HG03196 (cell line): ENCODE measurements at regions not wholly inside any gene's neighbourhood (a gene's known extent, or its start where the extent isn't known, plus 50 kb on each side); places are given as distances from the start of the nearest gene placed in this dataset.
"Not testable (repeated sequence)": the region's sequence is repeated elsewhere in the genome, so short reads cannot be mapped to it uniquely, and the experiment has no call there.

Experiments used
- ATAC-seq: cut with Tn5 transposase; IDR thresholded peaks from one replicate; pipeline ENCODE4 v1.9.1; 2021; ENCODE audit not compliant: unreplicated experiment

DNA sequence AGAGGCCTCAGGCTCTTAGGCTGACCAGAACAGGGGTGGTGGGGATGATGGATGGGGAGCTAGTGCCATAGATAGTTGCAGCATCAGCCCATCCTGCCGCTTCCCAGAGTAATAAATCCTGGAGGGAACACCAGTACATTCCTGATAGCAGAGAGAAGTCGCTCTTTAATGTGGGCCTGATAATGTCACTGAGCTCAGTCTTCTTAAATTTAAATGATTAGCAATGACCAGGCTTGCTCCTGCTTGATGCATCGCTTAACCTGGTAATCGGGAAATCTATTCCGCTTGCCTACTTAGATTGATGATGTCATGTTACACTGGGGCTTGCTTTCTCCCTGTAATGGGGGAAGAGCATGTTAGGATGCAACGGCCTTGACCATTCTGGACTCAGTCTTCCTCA is 218.6 kb upstream of the PLXNA2 start:
- ATAC-seq = no peak

DNA sequence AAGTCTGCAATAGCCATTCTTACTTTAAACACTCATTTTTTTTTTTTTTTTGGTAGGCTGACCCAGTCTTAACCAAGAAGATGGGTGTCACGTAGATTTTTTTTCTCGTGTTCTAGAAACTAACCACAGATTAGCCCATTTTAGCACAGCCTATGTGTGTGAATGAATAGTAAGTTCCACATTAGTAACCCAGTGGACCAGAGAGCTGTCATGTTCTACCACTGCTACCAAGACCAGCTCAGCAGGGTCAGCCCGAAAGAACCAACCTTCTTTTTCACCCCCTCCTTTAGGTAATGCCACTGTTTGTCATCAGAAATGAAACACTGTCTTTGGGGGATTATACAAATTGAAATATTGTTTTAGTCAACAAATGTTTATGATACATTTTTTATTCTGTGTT is 221.1 kb upstream of the PLXNA2 start:
- no peak for ATAC-seq

DNA sequence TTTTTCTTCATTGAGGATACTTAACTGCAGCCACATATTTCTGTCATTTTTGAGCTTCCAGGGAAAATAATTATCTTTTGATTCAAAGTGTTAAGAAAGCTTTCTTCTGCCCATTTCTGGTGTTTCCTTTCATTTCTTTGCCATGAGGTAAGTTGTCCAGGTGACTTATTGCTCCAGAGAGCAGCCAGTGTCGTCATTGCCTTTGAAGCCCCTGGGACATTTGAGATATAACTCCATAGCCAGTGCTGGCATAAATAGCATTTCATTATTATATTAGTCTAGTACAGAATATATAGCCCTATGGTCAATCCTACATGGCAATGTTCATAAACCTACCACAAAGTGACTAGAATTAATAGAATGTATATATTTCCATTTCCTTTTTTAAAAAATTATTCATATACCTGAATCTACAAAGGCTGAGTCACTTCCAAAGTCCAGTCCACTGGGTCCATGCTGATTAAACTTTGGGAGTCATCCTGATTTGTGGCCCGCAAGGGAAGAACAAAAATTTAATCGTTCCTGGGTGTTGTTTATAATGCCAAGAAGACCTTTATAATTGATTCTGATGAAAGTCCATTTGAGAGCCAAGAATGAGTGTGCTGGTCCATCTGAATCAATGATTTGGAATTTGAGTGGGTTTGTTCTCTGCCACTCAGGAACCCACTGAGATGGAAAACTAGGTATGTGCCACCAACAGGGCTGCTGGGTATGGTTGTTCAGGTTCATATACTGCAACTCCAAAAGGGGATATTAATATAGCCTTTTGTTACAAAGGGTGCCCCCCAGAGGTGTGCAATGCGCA is 221.8 kb upstream of the PLXNA2 start:
- no peak for ATAC-seq

DNA sequence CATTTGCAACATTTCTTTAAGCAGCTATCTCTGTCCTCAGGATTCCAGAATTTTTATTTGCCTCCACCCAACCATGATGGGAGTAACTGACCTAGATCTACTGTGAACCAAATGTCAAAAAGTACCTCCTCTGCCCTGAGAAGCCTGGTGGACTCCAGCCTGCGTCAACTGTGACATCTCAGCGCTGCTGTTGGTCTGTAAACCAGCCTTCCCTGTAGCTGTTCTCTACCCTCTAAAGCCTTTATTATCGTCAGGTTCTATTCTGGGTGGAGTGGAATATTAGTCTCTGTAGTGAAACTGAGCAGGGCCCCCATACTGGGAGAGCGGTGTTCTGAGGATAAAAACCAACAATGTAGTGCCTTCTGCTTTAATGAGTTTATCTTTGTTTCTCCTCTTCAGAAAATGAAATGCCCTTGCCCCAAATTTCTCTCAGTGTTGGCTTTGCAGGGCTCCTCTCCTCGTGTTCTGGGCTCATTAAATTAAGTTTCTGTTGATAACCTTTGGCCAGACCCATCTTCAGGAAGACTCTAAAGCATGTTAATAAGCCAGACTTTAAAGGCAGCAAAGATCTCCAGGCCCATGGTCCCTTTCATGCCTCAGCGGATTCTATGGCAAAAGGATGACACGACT is 223.1 kb upstream of the PLXNA2 start:
- ATAC-seq = no peak

DNA sequence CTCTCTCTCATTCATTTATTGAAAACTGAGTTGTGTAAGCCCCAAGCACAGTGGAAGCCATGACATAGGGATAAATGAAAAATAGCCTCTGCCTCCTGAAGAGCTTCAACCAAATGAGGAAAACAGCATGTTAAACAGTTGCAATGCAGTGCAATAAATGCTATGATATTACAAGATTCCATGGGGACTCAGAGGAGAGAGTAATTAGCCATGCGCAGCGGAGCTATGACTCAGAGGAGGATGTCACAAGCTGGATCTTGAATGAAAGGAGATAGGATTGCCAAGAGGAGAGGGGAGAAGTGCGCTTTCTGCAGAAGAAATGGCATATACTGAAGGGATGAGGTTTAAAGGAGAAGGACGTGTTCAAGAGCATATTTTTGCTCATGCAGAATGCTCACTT is 231.3 kb upstream of the PLXNA2 start:
- ATAC-seq = no peak

DNA sequence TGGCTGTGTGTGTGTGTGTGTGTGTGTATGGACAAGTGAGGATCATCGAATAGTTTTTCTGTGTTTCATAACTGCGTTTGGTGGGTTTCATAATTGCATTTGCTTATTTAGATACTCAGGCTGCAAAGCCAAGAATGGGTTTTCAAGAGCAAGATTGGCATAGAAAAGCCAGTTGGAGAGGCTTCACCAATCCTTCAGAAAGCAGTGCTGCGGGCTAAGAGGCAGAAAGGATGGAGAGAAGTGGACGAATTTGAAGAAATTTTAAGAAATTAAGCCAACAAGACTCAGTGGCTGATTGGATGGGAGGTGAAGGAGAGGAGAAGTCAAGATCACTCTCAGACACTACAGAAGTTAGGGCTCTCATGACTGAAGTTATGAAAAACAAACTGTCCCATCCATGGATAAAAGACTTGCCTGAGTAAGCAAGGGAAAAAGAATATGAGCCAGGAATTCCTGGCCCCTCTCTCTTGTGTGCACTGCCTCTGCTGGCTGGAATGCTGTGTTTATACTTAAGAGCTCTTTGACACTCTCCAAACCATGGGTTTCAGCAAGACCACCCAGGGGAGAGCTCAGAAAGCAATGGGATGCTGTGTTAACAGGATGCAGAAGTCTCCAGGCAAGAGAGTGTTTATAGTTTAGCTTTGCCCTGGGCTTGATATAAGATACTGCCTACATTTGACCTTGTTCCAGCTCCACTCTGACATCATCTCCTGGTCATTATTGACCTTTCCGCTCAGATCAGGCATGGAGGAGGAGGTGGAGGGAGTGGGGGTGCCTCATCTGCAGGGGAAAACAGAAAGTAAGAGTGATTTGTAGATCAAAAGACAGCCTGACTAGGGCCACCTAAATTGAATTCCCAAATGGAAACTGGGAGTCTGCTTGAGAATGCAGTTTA is 232.0 kb upstream of the PLXNA2 start:
- no peak for ATAC-seq

DNA sequence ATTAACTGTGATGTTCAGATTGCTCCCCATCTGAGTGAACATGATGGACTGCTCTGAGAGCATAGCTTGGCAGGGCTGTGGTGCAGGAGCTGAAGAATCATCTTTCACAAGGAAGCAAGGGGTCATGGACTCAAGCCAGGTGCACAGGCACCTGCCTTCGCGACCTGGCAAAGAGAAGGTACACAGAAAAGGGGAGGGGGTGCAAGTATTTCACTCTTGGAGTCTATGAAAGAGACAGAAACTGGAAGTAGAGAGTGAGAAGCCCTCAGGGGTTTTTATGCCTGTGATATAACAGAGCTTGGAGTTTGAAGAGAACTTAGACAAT is 232.6 kb upstream of the PLXNA2 start:
- no peak for ATAC-seq

DNA sequence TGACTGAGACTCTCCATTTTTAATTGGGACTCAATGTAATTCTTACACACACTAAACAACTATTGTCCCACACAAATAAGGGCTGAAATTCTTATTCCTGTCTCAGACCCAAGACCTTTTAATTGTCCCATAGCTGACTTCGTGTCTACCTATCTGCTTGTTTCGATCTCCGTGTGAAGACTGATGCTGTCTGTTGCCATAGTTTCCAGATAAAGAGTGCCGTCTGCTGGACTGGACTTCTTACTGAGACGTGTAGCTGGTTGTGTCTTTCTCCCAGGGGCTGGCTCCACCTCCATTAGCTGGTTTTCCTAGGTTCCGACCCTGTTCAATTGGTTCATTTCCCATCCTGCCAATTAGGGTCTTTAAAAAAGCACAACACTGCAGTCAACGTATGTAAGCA is 235.3 kb upstream of the PLXNA2 start:
- ATAC-seq = no peak

DNA sequence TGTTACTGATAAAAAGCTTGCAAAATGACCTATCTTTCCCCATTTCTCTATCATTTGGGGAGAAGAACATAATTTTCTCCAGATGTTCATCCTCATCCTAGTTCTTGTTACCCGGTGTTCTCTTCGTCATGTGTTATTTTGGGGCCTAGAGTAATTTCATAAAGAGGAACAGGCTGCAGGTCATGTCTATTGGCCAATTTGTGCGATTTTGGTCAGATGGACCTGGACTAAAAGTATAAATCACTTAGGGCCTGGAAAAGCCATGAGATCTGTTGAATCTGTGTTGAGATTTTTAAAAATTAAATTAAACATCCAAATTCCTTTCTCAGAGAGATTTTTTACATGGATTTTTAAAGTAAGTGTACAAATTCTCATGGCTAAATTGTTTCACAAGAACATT is 241.3 kb upstream of the PLXNA2 start:
- no peak for ATAC-seq

DNA sequence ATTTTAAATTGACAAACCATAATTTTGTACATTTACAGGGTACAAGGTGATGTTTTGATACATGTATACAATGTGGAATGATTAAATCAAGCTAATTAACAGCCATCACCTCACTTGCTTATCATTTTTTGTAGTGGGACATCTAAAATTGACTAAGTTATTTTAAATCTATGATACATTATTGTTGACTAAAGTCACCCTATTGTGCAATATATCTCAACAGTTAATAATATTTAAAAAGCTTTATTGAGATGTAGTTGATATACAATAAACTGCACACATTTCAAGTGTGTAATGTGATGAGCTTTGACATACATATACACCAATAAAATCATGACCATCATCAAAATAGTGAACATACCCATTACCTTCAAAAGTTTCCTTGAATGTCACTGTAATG is 242.5 kb upstream of the PLXNA2 start:
- no peak for ATAC-seq

DNA sequence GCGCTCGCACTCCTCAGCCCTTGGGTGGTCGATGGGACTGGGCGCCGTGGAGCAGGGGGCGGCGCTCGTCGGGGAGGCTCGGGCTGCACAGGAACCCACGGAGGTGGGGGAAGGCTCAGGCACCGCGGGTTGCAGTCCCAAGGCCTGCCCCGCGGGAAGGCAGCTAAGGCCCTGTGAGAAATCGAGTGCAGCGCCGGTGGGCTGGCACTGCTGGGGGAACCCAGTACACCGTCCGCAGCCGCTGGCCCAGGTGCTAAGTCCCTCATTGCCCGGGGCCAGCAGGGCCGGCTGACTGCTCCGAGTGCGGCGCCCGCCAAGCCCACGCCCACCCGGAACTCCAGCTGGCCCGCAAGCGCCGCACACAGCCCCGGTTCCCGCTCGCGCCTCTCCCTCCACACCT is 244.2 kb upstream of the PLXNA2 start:
- not testable (repeated sequence) for ATAC-seq

DNA sequence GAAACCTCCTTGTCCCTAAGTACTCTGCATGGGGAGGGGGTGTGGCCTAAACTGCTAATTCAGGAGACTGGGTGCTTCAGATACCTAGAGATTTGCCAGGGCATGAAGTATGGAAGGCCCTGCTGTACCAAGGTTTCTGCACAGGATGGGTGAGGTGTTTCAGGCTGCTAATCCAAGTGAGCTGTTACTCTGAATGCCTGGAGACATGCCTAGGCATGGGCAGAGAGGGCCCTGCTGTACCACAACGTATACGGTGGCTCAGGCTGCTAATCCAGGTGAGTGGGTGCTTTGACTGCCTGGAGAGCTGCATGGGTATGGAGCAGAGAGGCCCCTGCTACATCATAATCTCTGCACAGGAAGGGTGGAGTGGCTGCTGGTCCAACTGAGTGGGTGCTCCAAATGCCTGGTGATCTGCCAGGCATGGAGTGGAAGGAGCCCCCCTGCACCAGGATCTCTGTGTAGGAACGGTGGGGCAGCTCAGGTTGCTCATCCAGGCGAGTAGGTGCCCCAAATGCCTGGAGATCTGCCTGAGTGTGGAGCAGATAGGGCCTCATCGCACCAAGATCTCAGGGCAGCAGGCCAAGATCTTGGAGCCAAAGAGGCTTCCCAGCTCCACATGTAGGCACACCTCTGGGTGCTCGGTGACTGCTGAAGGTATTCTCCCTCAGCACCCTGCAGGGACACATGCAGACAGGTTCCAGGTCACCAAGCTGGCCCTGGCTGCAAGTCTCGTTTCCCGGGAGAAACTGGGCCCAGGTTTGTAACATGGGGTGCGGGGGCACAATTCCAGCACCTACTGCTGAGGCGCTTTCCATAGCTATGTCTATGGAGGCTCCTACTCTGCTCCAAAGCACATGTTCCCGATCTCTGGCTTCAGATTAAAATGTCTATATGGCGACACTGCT is 252.5 kb upstream of the PLXNA2 start:
- no peak for ATAC-seq

DNA sequence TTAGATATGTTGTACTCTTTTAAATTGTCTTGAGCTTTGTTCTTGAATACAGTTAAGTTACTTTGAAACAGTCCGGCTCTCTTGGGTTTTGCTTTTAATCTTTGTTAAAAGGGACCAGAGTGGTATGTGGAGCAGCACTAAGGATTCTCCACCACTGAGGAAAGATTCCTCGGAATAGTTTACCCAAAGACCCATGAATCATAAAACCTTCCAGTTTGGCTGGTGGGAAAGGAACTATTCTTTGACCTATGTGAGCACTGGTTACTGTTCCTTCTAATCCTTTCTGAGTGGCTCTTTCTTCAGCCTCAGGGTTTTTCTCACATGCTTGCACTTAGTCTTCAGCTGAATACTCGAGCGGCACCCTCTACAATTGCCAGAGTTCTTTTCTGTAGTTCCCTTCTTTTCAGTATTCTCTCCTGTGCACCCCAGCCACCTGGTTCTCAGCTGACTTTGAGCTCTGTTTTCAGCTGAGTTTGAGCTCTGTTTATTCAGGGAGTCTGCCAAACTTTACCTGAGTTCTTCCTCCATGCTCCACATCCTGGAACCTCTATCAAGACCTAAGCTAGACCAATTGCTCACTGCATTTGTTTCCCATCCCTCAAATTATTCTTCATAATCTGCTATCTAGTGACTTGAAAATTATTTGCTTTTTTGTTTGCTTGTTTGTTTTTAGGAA is 253.8 kb upstream of the PLXNA2 start:
- no peak for ATAC-seq

DNA sequence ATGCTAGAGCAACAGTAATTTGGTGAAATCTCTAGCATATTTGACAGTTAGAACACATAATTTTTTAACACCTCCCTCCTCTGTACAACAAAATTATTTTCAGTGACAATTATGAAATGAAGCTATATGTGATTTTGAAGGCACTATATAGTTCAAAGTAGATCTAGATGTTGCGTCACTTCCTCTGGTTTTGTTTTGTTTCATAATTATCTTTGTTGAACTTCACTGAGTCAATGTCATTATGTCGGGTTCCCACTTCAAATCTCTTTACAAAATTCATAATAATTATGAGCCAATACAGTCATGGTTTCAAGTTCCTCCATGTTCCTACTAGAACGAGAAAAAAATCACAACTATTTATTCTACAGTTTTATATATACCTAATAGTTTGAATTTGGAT is 254.8 kb upstream of the PLXNA2 start:
- ATAC-seq = no peak

DNA sequence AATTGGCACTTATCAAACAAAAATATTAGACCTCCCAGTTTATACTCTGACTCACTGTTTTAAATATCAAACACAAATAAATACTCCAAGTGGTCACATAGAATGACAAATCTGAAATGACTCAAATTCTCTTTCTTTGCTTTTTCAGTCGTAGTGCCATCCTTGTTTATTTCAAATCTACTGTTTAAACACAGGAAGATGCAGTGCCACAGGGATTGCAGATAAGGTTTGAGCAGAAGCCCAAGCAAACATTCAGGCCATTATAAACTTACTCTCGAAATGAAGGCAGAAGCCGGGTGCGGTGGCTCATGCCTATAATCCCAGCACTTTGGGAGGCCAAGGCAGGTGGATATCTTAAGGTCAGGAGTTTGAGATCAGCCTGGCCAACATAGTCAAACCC is 255.4 kb upstream of the PLXNA2 start:
- no peak for ATAC-seq

DNA sequence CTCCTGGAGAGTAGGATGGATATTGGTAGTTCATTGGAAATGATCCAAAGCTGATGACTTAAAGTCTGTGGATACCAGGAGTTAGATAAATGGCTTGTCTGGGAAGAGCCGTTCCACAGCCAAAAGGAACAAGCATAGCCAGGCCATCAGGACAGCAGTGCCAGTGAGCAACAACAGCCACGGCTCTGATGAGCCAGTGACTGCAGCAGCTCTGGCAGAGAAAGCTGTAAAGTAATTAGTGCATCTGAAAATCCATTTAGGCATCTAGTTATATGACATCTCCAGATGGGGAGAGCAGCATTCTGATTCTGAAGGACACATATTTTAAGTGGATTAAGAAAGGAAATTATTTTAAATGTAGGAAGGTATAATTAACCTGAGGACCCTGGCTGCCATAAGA is 256.2 kb upstream of the PLXNA2 start:
- no peak for ATAC-seq

DNA sequence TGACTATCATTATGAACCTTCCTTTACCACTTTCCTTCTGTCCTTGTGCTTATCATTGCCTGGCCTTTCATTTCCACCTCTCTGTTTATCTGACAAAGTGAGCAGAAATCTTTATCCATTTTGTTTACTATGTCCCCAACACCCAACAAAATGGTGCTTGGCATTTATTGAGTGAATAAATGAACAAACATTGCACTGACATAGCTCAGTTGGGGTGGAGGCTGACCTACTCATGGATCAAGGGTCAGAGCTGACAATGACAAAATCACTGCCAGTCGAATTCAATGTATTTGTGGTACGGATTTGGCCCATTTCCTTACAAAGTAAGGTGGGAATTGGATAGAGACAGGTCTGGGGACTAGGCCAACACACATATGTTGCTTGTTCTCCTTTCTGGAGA is 257.4 kb upstream of the PLXNA2 start:
- no peak for ATAC-seq

DNA sequence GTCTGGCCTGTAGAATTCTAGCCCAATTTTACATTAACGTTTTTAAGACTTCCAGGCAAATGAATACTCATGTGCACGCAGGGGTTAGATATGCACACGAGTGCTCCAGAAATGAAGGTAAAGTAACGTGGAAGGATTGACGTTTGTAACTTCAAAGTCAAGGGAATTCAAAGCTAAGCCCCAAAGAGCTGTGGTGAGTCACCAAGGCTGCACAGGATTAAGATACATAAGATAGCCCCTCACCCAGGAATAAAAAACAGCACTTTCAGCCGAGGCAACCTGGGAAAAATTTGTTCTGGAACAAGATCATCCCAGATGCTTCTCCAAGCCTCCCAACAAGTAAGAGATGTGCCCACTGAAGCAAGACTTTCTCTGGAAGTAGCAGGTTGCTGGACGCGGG is 259.6 kb upstream of the PLXNA2 start:
- no peak for ATAC-seq

DNA sequence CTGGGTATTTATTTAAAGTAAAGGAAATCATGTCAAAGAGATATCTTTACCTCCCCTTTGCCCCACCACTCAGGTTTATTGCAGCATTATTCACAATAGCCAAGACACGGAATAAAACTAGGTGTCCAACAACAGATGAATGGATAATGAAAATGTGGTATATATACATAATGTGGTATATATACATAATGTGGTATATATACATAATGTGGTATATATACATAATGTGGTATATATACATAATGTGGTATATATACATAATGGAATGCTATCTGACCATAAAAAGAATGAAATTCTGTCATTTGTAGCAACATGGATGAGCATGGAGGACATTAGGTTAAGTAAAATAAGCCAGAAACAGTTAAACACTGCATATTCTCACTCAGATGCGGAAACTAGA is 262.6 kb upstream of the PLXNA2 start:
- no peak for ATAC-seq

DNA sequence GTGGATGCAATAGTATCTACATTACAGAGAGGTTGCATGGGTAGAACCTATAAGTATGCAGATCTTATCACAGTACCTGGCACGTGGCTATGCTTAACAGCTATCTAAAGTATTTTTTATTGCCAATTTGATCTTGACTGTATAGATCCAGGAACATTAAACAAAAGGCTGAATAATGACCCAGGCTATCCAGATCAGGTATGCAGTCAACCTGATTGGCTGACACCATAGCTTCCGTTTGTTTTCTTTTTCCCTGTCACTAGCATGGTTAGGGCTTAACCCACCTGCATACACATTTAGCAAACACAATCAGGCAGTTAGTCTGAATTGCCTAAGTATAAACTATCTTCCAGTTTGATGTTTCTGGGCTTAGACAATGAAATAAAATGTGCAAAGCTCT is 264.9 kb upstream of the PLXNA2 start:
- no peak for ATAC-seq
